ENCODE measurements at regions not wholly inside any gene's neighbourhood (a gene's known extent, or its start where the extent isn't known, plus 50 kb on each side); places are given as distances from the start of the nearest gene placed in this dataset.

DNA sequence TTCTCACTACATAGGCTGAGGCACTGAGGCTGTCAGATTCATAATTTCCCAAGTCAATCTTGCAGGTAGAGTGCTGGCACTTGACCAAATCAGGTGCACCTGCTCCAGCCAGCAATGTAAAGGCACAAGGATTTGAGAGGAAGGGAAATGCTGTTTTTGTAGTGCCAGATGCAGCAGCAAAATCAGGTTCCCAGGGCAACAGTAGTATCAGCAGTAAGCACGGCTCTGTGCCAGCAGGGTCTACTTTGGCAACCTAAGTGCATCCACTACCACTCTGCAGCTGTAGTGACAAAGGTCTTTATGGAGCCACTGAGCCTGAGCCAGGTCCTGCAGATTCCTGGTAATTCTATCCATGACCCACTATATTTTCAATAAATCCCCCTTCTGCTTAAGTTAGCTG, 329.5 kb downstream of the TPBG start:
- Histone ChIP-seq H2AFZ (ENCODE audit: low read depth, low read length, poor library complexity, severe bottlenecking) (no peak overlapping the region), H3K27me3 (ENCODE audit: insufficient read depth, low read length) (no peaks in the 10 kb centered on the region), H4K20me1 (ENCODE audit: insufficient read depth) (no peaks in the 10 kb centered on the region), H3K36me3 (ENCODE audit: control insufficient read depth in 1 of 2, insufficient read depth in 2 of 2, low read length in 2 of 2) (no peaks in the 10 kb centered on the region), H3K9me3 (ENCODE audit: control insufficient read depth in 1 of 2, insufficient read depth in 1 of 2, low read depth in 1 of 2, low read length in 2 of 2) (no peaks in the 10 kb centered on the region), H3K4me2 (ENCODE audit: low read length) (no peak overlapping the region), H3K4me1 (ENCODE audit: control insufficient read depth in 1 of 2, insufficient read depth in 2 of 2, low read length in 2 of 2) (no peaks in the 10 kb centered on the region), H3K4me3 (replicated peaks in 1 of 2; ENCODE audit: low read depth in 1 of 2, low read length in 2 of 2) (no peak overlapping the region), H3K27ac (ENCODE audit: low read depth, low read length) (no peak overlapping the region), H3K9me2 (ENCODE audit: insufficient read depth) (no peaks in the 10 kb centered on the region), H3K9ac (ENCODE audit: low read length) (no peak overlapping the region), H3K79me2 (ENCODE audit: insufficient read depth, low read length) (no peaks in the 10 kb centered on the region)
- no peak for ATAC-seq
- BruUV-seq (replicated peaks), result no TSS peak
- intact Hi-C loops (cut with micrococcal nuclease), result no loop called here
- DNase-seq (ENCODE audit: low read depth, low spot score), result no peak
- RAD21 ChIA-PET (ENCODE audit: low non-redundant PET in 1 of 2, low total read pairs in 2 of 2, uncharacterized antibody in 2 of 2, unreplicated experiment in 2 of 2), result no interaction called here
- CTCF ChIA-PET, result interaction anchor here (0.9 kb wide), 1 partner anchor 20 kb away, joined by 3 read pairs; no protein-coding TSS in a partner anchor
- no peak for TF ChIP-seq TCF7L2 (IDR thresholded peaks at IDR 0.05; ENCODE audit: borderline replicate concordance, extremely low read depth, insufficient read depth, insufficient read length)
- no peak for TF ChIP-seq SRF (IDR thresholded peaks at IDR 0.05; ENCODE audit: low read depth)
- TF ChIP-seq ATF3 (IDR thresholded peaks at IDR 0.05), result no peak
- TF ChIP-seq REST (IDR thresholded peaks at IDR 0.05; ENCODE audit: low read depth), result no peak
- POLR2A ChIA-PET, result no interaction called here

- Histone ChIP-seq H3K9me2 (ENCODE audit: insufficient read depth) (no peaks in the 10 kb centered on the region), H3K4me3 (replicated peaks in 1 of 2; ENCODE audit: low read depth in 1 of 2, low read length in 2 of 2) (no peak overlapping the region), H3K79me2 (ENCODE audit: insufficient read depth, low read length) (no peaks in the 10 kb centered on the region), H3K9ac (ENCODE audit: low read length) (no peak overlapping the region), H4K20me1 (ENCODE audit: insufficient read depth) (no peaks in the 10 kb centered on the region), H3K36me3 (ENCODE audit: control insufficient read depth in 1 of 2, insufficient read depth in 2 of 2, low read length in 2 of 2) (no peaks in the 10 kb centered on the region), H3K4me1 (ENCODE audit: control insufficient read depth in 1 of 2, insufficient read depth in 2 of 2, low read length in 2 of 2) (peaks cover 7 to 10% of the 10 kb centered on the region in 2 experiments; a peak in 3 of 4 replicates), H3K4me2 (ENCODE audit: low read length) (no peak overlapping the region), H2AFZ (ENCODE audit: low read depth, low read length, poor library complexity, severe bottlenecking) (no peak overlapping the region), H3K27ac (ENCODE audit: low read depth, low read length) (no peak overlapping the region), H3K27me3 (ENCODE audit: insufficient read depth, low read length) (no peaks in the 10 kb centered on the region), H3K9me3 (ENCODE audit: control insufficient read depth in 1 of 2, insufficient read depth in 1 of 2, low read depth in 1 of 2, low read length in 2 of 2) (no peaks in the 10 kb centered on the region)
- CTCF ChIA-PET, result no interaction called here
- intact Hi-C loops (cut with micrococcal nuclease), result no loop called here
- POLR2A ChIA-PET, result no interaction called here
- DNase-seq (ENCODE audit: low read depth, low spot score) (no peak), ATAC-seq (no peak)
- no TSS peak for BruUV-seq (replicated peaks)
- RAD21 ChIA-PET (ENCODE audit: low non-redundant PET in 1 of 2, low total read pairs in 2 of 2, uncharacterized antibody in 2 of 2, unreplicated experiment in 2 of 2), result no interaction called here
- no peak for TF ChIP-seq EZH2 (IDR thresholded peaks at IDR 0.05)
- TF ChIP-seq, protein P1, sequence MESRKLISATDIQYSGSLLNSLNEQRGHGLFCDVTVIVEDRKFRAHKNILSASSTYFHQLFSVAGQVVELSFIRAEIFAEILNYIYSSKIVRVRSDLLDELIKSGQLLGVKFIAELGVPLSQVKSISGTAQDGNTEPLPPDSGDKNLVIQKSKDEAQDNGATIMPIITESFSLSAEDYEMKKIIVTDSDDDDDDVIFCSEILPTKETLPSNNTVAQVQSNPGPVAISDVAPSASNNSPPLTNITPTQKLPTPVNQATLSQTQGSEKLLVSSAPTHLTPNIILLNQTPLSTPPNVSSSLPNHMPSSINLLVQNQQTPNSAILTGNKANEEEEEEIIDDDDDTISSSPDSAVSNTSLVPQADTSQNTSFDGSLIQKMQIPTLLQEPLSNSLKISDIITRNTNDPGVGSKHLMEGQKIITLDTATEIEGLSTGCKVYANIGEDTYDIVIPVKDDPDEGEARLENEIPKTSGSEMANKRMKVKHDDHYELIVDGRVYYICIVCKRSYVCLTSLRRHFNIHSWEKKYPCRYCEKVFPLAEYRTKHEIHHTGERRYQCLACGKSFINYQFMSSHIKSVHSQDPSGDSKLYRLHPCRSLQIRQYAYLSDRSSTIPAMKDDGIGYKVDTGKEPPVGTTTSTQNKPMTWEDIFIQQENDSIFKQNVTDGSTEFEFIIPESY (IDR thresholded peaks at IDR 0.05; ENCODE audit: extremely low read depth, insufficient replicate concordance, low read length), result no peak
- TF ChIP-seq JUND (IDR thresholded peaks at IDR 0.05), result no peak
- no peak for TF ChIP-seq TCF7L2 (IDR thresholded peaks at IDR 0.05; ENCODE audit: borderline replicate concordance, extremely low read depth, insufficient read depth, insufficient read length)
- no peak for TF ChIP-seq MAX (IDR thresholded peaks at IDR 0.05)
- no peak for TF ChIP-seq ELF1 (IDR thresholded peaks at IDR 0.05; ENCODE audit: borderline replicate concordance, low read depth)
- TF ChIP-seq REST (IDR thresholded peaks at IDR 0.05; ENCODE audit: low read depth), result no peak
- no peak for TF ChIP-seq SP1 (IDR thresholded peaks at IDR 0.05; ENCODE audit: low read depth)
Observed at GRCh38 chr6:82701341-82701740, 337.7 kb downstream of the TPBG start.
